Stimulated activated CD4-positive, alpha-beta T cell treated with anti-CD3 and anti-CD28 coated beads, Interleukin-1b, Interleukin-23, amount 100 ng/mL, for 4 hours (primary cell): ENCODE measurements at regions not wholly inside any gene's neighbourhood (a gene's known extent, or its start where the extent isn't known, plus 50 kb on each side); places are given as distances from the start of the nearest gene placed in this dataset.

Experiments
- DNase-seq, 2 donors: peaks; one replicate each; pipeline ENCODE4 v3.0.0-alpha.2; 2020; ENCODE audit warnings: low read depth in 2 of 2

- DNase-seq, result no peak
These were observed 165.5 kb upstream of the OPRM1 start for GRCh38 chr6:153873541-153873940.

GRCh38 chr6:153872946-153873345 lies 166.1 kb upstream of the OPRM1 start:
- DNase-seq, result no peak

- no peak for DNase-seq
These were observed 176.1 kb upstream of the OPRM1 start for GRCh38 chr6:153862927-153863326.

- no peak for DNase-seq
These were observed 176.9 kb upstream of the OPRM1 start for GRCh38 chr6:153862139-153862538.

- DNase-seq, result no peak
These were observed 180.5 kb upstream of the OPRM1 start for GRCh38 chr6:153858529-153858928.

GRCh38 chr6:153856929-153857376 lies 182.1 kb upstream of the OPRM1 start:
- no peak for DNase-seq

GRCh38 chr6:153852481-153852880 lies 186.6 kb upstream of the OPRM1 start:
- DNase-seq, result no peak

- no peak for DNase-seq
These were observed 187.0 kb upstream of the OPRM1 start for GRCh38 chr6:153852034-153852433.

- no peak for DNase-seq
These were observed 189.8 kb upstream of the OPRM1 start for GRCh38 chr6:153849072-153849779.

- DNase-seq, result no peak
These were observed 195.6 kb upstream of the OPRM1 start for GRCh38 chr6:153843420-153843819.

GRCh38 chr6:153842491-153842890 lies 196.5 kb upstream of the OPRM1 start:
- no peak for DNase-seq

- no peak for DNase-seq
These were observed 198.8 kb upstream of the OPRM1 start for GRCh38 chr6:153840039-153840850.

GRCh38 chr6:153832543-153832942 lies 206.5 kb upstream of the OPRM1 start:
- no peak for DNase-seq

GRCh38 chr6:153831350-153832078 lies 207.5 kb upstream of the OPRM1 start:
- no peak for DNase-seq

GRCh38 chr6:153817173-153817572 lies 221.9 kb upstream of the OPRM1 start:
- DNase-seq, result no peak

- no peak for DNase-seq
These were observed 222.7 kb upstream of the OPRM1 start for GRCh38 chr6:153816366-153816765.

GRCh38 chr6:153814136-153814535 lies 224.9 kb upstream of the OPRM1 start:
- DNase-seq, result no peak

GRCh38 chr6:153804755-153805330 lies 234.2 kb upstream of the OPRM1 start:
- DNase-seq, result no peak

GRCh38 chr6:153801917-153802316 lies 237.1 kb upstream of the OPRM1 start:
- no peak for DNase-seq

- DNase-seq, result no peak
These were observed 238.4 kb upstream of the OPRM1 start for GRCh38 chr6:153800580-153801188.

- no peak for DNase-seq
These were observed 248.1 kb upstream of the OPRM1 start for GRCh38 chr6:153790876-153791473.
